HepG2 (cell line): ENCODE measurements at regions not wholly inside any gene's neighbourhood (a gene's known extent, or its start where the extent isn't known, plus 50 kb on each side); places are given as distances from the start of the nearest gene placed in this dataset.

ENCODE experiments used
- CBX5 ChIP-seq: sonication (generic); formaldehyde crosslinking; IDR thresholded peaks from 2 replicates; pipeline ENCODE4 v1.4.0; 2020; ENCODE audit warnings: missing genetic modification reagents, borderline replicate concordance
- CTCF ChIP-seq: sonication (generic); formaldehyde crosslinking; IDR thresholded peaks from 2 replicates; pipeline ENCODE4 v1.5.0; 2020; ENCODE audit warnings: mild to moderate bottlenecking, missing genetic modification reagents, moderate library complexity
- POLR2AphosphoS5 ChIP-seq: IDR thresholded peaks from 2 replicates; pipeline ENCODE4 v1.6.1; 2012; ENCODE audit warnings: low read depth, low read length

GRCh38 chr18:24545651-24546050 lies 85.2 kb downstream of the HRH4 start:
- no peak for TF ChIP-seq CBX5 (CRISPR knock-in tag)
- TF ChIP-seq CTCF (CRISPR knock-in tag): no peak
- TF ChIP-seq POLR2AphosphoS5: no peak
